NCI-H187 (cell line): ENCODE measurements at regions not wholly inside any gene's neighbourhood (a gene's known extent, or its start where the extent isn't known, plus 50 kb on each side); places are given as distances from the start of the nearest gene placed in this dataset.

Experiments
- DNase-seq, 2 experiments: peaks; one replicate each; lab custom pipeline; 2025; lab: John Stamatoyannopoulos, UW

GRCh38 chr13:38519229-38519911 lies 167.5 kb upstream of the FREM2 start:
- peak in 1 of 2 experiments; percentile 4 for DNase-seq

- no peak for DNase-seq
Measured at GRCh38 chr13:38520041-38520440, 166.8 kb upstream of the FREM2 start.

GRCh38 chr13:38527140-38527539 lies 159.7 kb upstream of the FREM2 start:
- DNase-seq = no peak

- no peak for DNase-seq
Measured at GRCh38 chr13:38528986-38529385, 157.9 kb upstream of the FREM2 start.

GRCh38 chr13:38530492-38530891 lies 156.4 kb upstream of the FREM2 start:
- no peak for DNase-seq

GRCh38 chr13:38535261-38535660 lies 151.6 kb upstream of the FREM2 start:
- DNase-seq = no peak

- DNase-seq = no peak
Measured at GRCh38 chr13:38537051-38537450, 149.8 kb upstream of the FREM2 start.

- peak in 1 of 2 experiments; percentile 6 for DNase-seq
Measured at GRCh38 chr13:38538422-38538821, 148.5 kb upstream of the FREM2 start.

GRCh38 chr13:38539632-38540031 lies 147.2 kb upstream of the FREM2 start:
- DNase-seq = no peak

GRCh38 chr13:38542601-38543000 lies 144.3 kb upstream of the FREM2 start:
- DNase-seq = no peak

- no peak for DNase-seq
Measured at GRCh38 chr13:38543561-38543960, 143.3 kb upstream of the FREM2 start.

GRCh38 chr13:38563739-38564138 lies 123.1 kb upstream of the FREM2 start:
- DNase-seq = no peak

- no peak for DNase-seq
Measured at GRCh38 chr13:38564256-38565150, 122.4 kb upstream of the FREM2 start.

GRCh38 chr13:38566023-38566422 lies 120.9 kb upstream of the FREM2 start:
- no peak for DNase-seq

- no peak for DNase-seq
Measured at GRCh38 chr13:38566519-38566918, 120.4 kb upstream of the FREM2 start.

GRCh38 chr13:38570706-38571105 lies 116.2 kb upstream of the FREM2 start:
- no peak for DNase-seq

GRCh38 chr13:38575427-38575826 lies 111.5 kb upstream of the FREM2 start:
- no peak for DNase-seq

- DNase-seq = no peak
Measured at GRCh38 chr13:38577048-38577447, 109.8 kb upstream of the FREM2 start.

- peak; percentile 4 to 13 for DNase-seq
Measured at GRCh38 chr13:38582133-38582532, 104.7 kb upstream of the FREM2 start.

- DNase-seq = no peak
Measured at GRCh38 chr13:38590230-38590629, 96.6 kb upstream of the FREM2 start.

- peak; percentile 67 to 80 for DNase-seq
Measured at GRCh38 chr13:38590796-38591507, 95.9 kb upstream of the FREM2 start.

GRCh38 chr13:38602266-38602665 lies 84.6 kb upstream of the FREM2 start:
- DNase-seq = no peak
